Neural cell (in vitro differentiated cells): ENCODE measurements at regions not wholly inside any gene's neighbourhood (a gene's known extent, or its start where the extent isn't known, plus 50 kb on each side); places are given as distances from the start of the nearest gene placed in this dataset.
"Not testable (repeated sequence)": the region's sequence is repeated elsewhere in the genome, so short reads cannot be mapped to it uniquely, and the experiment has no call there.

Experiments
- H2AFZ ChIP-seq: fragments of 200-600, 300-800 bp; sonication (generic), shearing (Covaris generic); 2 replicates; pipeline ENCODE4 v1.6.0; 2014; ENCODE audit warnings: low read depth, mild to moderate bottlenecking, antibody characterized with exemption, low read length, moderate library complexity
- H3F3A ChIP-seq: fragments of 200-600 bp; shearing (Covaris generic); 2 replicates; pipeline ENCODE4 v1.6.1; 2016; ENCODE audit warnings: mild to moderate bottlenecking, moderate library complexity, mixed read lengths, antibody characterized with exemption, low read length; ENCODE audit not compliant: insufficient read depth, poor library complexity, severe bottlenecking
- H3K27ac ChIP-seq: fragments of 200-600, 300-800 bp; sonication (generic), shearing (Covaris generic); 2 replicates; pipeline ENCODE4 v1.5.1; 2014; ENCODE audit warnings: mild to moderate bottlenecking, low read length, moderate library complexity
- H3K27me3 ChIP-seq: fragments of 300-800, 200-600 bp; sonication (generic), shearing (Covaris generic); 2 replicates; pipeline ENCODE4 v1.6.0; 2014; ENCODE audit warnings: mild to moderate bottlenecking, low read depth, low read length, moderate library complexity; ENCODE audit not compliant: insufficient read depth
- H3K36me3 ChIP-seq: fragments of 300-800, 200-600 bp; sonication (generic), shearing (Covaris generic); 2 replicates; pipeline ENCODE4 v1.5.1; 2014; ENCODE audit warnings: mild to moderate bottlenecking, antibody characterized with exemption, low read length, moderate library complexity; ENCODE audit not compliant: insufficient read depth
- H3K4me2 ChIP-seq: fragments of 300-800, 200-600 bp; sonication (generic), shearing (Covaris generic); 2 replicates; pipeline ENCODE4 v1.6.0; 2014; ENCODE audit warnings: mild to moderate bottlenecking, low read length
- H3K4me3 ChIP-seq: fragments of 300-800, 200-600 bp; sonication (generic), shearing (Covaris generic); 2 replicates; pipeline ENCODE4 v1.5.1; 2014; ENCODE audit warnings: mild to moderate bottlenecking, low read length, moderate library complexity
- H3K79me2 ChIP-seq: fragments of 200-600 bp; shearing (Covaris generic); replicated peaks from 2 replicates; pipeline ENCODE4 v1.6.0; 2014; ENCODE audit warnings: mild to moderate bottlenecking, low read length, moderate library complexity; ENCODE audit not compliant: insufficient read depth
- H3K9ac ChIP-seq: fragments of 300-800, 200-600 bp; sonication (generic), shearing (Covaris generic); 2 replicates; pipeline ENCODE4 v1.6.1; 2016; ENCODE audit warnings: mild to moderate bottlenecking, low read length, mixed read lengths
- H3K9me2 ChIP-seq: fragments of 200-600 bp; shearing (Covaris generic); 2 replicates; pipeline ENCODE4 v1.6.1; 2016; ENCODE audit warnings: mild to moderate bottlenecking, low read length, mixed read lengths; ENCODE audit not compliant: insufficient read depth
- H3K9me3 ChIP-seq: fragments of 200-600, 300-800 bp; sonication (generic), shearing (Covaris generic); 2 replicates; pipeline ENCODE4 v1.6.1; 2016; ENCODE audit warnings: mild to moderate bottlenecking, mixed run types, low read length, moderate library complexity, mixed read lengths
- H4K20me1 ChIP-seq: fragments of 200-600 bp; shearing (Covaris generic); 2 replicates; pipeline ENCODE4 v1.6.1; 2016; ENCODE audit warnings: mild to moderate bottlenecking, mixed run types; ENCODE audit not compliant: insufficient read depth
- small RNA-seq, 3 experiments: library from RNA; depleted of rRNA; stranded (forward); fragments of <200 nt; gene quantifications; one replicate each; pipeline ENCODE3, GENCODE V24; 2012

GRCh38 chr9:61411933-61412605 is 222.2 kb downstream of the SPATA31A7 start:
- H2AFZ ChIP-seq, H3K36me3 ChIP-seq, H3K27me3 ChIP-seq, H3K27ac ChIP-seq, H3K9me3 ChIP-seq, H3K9me2 ChIP-seq, H3K9ac ChIP-seq, H3K79me2 ChIP-seq, H3K4me3 ChIP-seq, H3K4me2 ChIP-seq, H3F3A ChIP-seq, H4K20me1 ChIP-seq: not testable (repeated sequence)

DNA sequence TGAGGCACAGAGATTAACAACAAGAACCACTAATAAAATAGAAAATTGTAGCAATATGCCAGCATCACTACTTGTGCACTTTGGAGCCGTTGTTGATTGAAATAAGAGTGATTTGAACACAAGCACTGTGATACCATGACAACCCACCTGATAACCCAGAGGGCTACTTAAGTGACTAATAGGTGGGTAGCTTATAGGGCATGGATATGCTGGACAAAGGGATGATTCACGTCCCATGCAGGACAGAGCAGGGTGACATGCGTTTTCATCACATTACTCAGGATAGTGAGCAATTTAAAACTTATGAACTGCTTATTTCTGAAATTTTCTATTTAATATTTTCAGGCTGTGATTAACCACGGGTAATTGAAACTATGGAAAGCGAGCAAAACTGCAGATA is 222.9 kb downstream of the SPATA31A7 start:
- H3K9ac ChIP-seq, H3K27me3 ChIP-seq, H3K9me3 ChIP-seq, H4K20me1 ChIP-seq, H3K4me3 ChIP-seq, H3K36me3 ChIP-seq, H3F3A ChIP-seq, H3K4me2 ChIP-seq, H3K79me2 ChIP-seq, H2AFZ ChIP-seq, H3K9me2 ChIP-seq, H3K27ac ChIP-seq: not testable (repeated sequence)

DNA sequence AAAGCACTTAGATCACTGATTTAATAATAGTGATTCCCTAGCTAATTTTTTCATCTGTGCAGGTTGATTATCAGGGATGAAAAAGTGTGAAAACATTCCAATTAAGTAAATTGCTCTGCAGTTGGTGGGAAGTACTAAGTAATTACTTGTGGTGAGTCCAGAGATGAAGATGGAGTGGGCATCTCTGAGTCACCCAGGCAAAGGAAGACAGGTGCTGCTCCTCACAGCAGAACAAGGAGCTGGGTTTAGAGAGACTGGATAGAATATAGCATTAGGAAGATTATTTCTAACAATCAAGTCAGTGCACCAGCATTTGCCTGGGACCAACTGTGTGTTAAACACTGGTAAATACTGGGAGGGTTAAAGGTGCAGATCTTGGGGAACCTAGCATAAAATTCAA is 228.3 kb downstream of the SPATA31A7 start:
- H3K4me2 ChIP-seq, H4K20me1 ChIP-seq, H3F3A ChIP-seq, H3K4me3 ChIP-seq, H3K9me3 ChIP-seq, H2AFZ ChIP-seq, H3K27me3 ChIP-seq, H3K9me2 ChIP-seq, H3K79me2 ChIP-seq, H3K27ac ChIP-seq, H3K36me3 ChIP-seq, H3K9ac ChIP-seq: not testable (repeated sequence)

DNA sequence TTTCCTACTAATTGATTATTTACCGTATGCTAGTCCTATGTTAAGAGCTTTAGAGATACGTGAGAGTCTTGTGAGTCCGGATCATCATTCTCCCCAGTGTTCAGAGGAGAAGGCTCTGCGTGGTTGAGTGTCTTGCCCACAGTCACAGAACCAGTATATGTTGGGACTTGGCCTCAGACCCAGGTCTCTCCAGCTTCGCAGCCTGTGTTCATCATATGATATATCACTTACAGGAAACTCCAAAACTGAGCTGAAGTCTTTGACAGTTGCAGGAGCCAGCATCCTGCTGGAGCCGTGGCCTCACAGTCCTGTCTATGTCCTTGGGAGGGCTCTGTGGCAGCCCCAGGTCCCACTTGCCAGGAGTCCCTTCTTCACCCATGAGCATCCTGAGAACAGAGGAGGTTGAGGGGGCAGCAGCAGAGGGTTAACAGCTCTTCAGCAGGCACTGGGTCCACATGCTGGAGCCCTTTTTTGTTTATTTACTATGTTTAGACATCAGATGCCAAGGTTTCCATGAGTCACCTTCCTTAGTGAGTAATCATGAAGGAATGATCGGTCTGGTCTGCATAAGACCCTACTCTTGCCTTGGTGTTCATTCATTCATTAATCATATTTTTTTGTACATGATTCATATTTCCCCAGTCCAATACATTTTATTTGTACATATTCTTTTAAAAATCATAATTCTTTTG is 230.6 kb downstream of the SPATA31A7 start:
- H4K20me1 ChIP-seq, H3K4me2 ChIP-seq, H3K27ac ChIP-seq, H3K4me3 ChIP-seq, H2AFZ ChIP-seq, H3K79me2 ChIP-seq, H3K9me3 ChIP-seq, H3K36me3 ChIP-seq, H3K9ac ChIP-seq, H3K27me3 ChIP-seq, H3F3A ChIP-seq, H3K9me2 ChIP-seq: not testable (repeated sequence)

- H3K27ac ChIP-seq, H3K4me2 ChIP-seq, H4K20me1 ChIP-seq, H3K9me3 ChIP-seq, H3K9me2 ChIP-seq, H3K36me3 ChIP-seq, H3K27me3 ChIP-seq, H2AFZ ChIP-seq, H3K4me3 ChIP-seq, H3F3A ChIP-seq, H3K79me2 ChIP-seq, H3K9ac ChIP-seq: not testable (repeated sequence)
These were observed 257.4 kb downstream of the SPATA31A7 start for GRCh38 chr9:61447189-61447588.

GRCh38 chr9:61460860-61461259 is 271.0 kb downstream of the SPATA31A7 start:
- H3K9me2 ChIP-seq, H3K27me3 ChIP-seq, H3K79me2 ChIP-seq, H3K9ac ChIP-seq, H3K4me3 ChIP-seq, H3K36me3 ChIP-seq, H4K20me1 ChIP-seq, H3F3A ChIP-seq, H3K27ac ChIP-seq, H2AFZ ChIP-seq, H3K4me2 ChIP-seq, H3K9me3 ChIP-seq: not testable (repeated sequence)

Small RNAs in the stretch of these regions (small RNA-seq; reads per million reads assigned to genes)
- gene RN7SL462P = 0 reads per million in 3 experiments
